HUES64 (cell line): ENCODE measurements at regions not wholly inside any gene's neighbourhood (a gene's known extent, or its start where the extent isn't known, plus 50 kb on each side); places are given as distances from the start of the nearest gene placed in this dataset.
"Not testable (repeated sequence)": the region's sequence is repeated elsewhere in the genome, so short reads cannot be mapped to it uniquely, and the experiment has no call there.

Source experiments
- H3K27ac ChIP-seq: 2 replicates; pipeline ENCODE4 v1.7.0; 2013; ENCODE audit warnings: low read depth, low read length, inconsistent platforms
- H3K27me3 ChIP-seq: 2 replicates; pipeline ENCODE4 v1.6.1; 2013; ENCODE audit warnings: mild to moderate bottlenecking, low read length; ENCODE audit not compliant: insufficient read depth
- H3K36me3 ChIP-seq: 2 replicates; pipeline ENCODE4 v1.6.1; 2013; ENCODE audit warnings: mild to moderate bottlenecking, low read length; ENCODE audit not compliant: insufficient read depth
- H3K4me1 ChIP-seq: 2 replicates; pipeline ENCODE4 v1.6.1; 2013; ENCODE audit warnings: mild to moderate bottlenecking, low read length, moderate library complexity; ENCODE audit not compliant: insufficient read depth
- H3K4me3 ChIP-seq: 2 replicates; pipeline ENCODE4 v1.5.1; 2013; ENCODE audit warnings: mild to moderate bottlenecking, low read length, moderate library complexity
- H3K9ac ChIP-seq: 2 replicates; pipeline ENCODE4 v1.6.1; 2013; ENCODE audit warnings: mild to moderate bottlenecking, low read depth, low read length
- H3K9me3 ChIP-seq: 2 replicates; pipeline ENCODE4 v1.6.1; 2013; ENCODE audit warnings: low read depth, low read length; ENCODE audit not compliant: insufficient read depth
- WGBS: fragments of 150-250, 120-280 bp; methylation state at CpG from one replicate; pipeline ENCODE4 v1.1.7; 2013; ENCODE audit warnings: missing lambda C conversion rate; 5-methylcytosine and 5-hydroxymethylcytosine counted together

DNA sequence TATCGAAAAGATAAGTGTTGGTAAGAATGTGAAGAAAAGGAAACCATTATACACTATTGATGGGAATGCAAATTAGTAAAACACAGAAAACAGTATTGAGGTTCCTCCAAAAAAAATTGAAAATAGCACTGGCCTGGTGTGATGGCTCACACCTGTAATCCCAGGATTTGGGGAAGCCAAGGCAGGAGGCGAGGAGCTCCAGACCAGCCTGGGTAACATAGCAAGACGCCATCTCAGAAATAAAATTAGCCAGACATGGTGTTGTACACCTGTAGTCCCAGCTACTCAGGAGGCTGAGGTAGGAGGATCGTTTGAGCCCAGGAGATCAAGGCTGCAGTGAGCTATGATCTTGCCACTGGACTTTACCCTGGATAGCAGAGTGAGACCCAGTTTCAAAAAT, 5303.4 kb upstream of the TPTE start:
- not testable (repeated sequence) for H3K4me3 ChIP-seq, H3K9ac ChIP-seq, H3K27ac ChIP-seq, H3K27me3 ChIP-seq, H3K36me3 ChIP-seq, H3K4me1 ChIP-seq
- peaks cover 59% of the 10 kb centered on the region for H3K9me3 ChIP-seq
- 63% methylated on average over 3 of the region's 4 CpGs for WGBS

DNA sequence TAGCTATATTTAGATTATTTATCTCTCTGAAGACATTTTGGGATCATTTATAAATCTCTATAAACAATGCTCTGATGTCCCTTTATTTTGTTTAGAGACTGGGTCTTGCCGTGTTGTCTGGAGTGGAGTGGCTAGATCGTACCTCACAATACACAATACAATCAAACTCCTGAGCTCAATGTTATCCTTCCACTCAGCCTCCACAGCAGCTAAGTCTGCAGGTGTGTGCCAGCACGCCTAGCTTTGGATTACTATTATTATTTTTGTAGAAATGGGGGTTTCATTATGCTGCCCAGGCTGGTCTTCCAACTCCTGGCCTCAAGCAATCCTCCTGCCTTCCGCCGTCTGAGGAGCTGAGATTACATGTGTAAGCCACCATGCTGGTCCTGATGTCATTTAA, 5301.4 kb upstream of the TPTE start:
- WGBS: 77% methylated on average over 3 of the region's 5 CpGs
- H3K4me1 ChIP-seq, H3K27ac ChIP-seq, H3K36me3 ChIP-seq, H3K9ac ChIP-seq, H3K27me3 ChIP-seq, H3K4me3 ChIP-seq: not testable (repeated sequence)
- H3K9me3 ChIP-seq: peaks cover 79% of the 10 kb centered on the region

DNA sequence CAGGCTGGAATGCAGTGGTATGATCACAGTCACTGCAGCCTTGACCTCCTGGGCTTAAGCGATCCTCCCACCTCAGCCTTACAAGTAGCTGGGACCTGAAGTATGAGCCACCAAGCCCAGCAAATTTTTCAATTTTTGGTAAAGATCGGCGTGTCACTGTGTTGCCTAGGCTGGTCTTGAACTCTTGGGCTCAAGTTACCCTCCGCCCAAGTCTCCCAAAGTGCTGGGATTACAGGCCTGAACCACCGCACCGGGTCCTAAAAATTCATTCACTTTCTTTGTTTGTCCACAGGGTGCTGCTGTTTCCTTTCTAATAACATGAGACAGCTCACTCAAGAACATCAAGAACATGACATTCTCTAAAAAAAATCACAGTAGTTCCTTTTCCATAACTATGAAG, 5300.9 kb upstream of the TPTE start:
- not testable (repeated sequence) for H3K4me1 ChIP-seq, H3K4me3 ChIP-seq, H3K27me3 ChIP-seq, H3K27ac ChIP-seq, H3K9ac ChIP-seq, H3K36me3 ChIP-seq
- 76% methylated on average over 6 of the region's 6 CpGs for WGBS
- H3K9me3 ChIP-seq: peaks cover 84% of the 10 kb centered on the region

DNA sequence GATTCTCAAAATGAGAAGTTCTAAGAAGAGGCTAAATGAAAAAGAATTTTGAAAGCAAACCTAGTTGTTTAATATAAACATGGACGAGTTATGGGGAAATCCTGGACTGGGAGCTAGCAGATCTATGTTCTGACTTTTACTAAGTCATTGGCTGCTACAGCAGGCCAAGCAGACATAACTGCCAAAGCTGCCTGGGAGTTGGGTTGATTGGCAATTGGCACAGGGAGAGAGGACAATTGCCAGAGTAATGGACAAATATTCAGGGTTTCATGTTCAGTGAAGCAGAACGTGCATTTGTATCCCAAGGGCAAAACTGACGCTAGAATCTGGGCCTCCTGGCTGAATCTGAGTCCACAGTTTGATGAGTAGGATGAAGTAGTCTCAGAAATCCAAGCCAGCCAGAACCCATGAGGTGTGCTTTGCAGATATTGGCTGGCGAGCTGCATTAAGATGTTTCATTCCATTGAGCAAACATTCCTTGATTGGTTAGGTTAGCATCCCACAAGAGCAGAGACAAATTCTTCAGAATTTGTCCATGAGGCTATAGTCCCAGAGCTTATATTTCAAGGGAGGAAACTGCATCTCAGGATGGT, 5299.8 kb upstream of the TPTE start:
- not testable (repeated sequence) for H3K27ac ChIP-seq, H3K4me1 ChIP-seq, H3K36me3 ChIP-seq, H3K9ac ChIP-seq, H3K4me3 ChIP-seq, H3K27me3 ChIP-seq
- 74% methylated on average over 3 of the region's 4 CpGs for WGBS
- peaks cover 91% of the 10 kb centered on the region for H3K9me3 ChIP-seq

DNA sequence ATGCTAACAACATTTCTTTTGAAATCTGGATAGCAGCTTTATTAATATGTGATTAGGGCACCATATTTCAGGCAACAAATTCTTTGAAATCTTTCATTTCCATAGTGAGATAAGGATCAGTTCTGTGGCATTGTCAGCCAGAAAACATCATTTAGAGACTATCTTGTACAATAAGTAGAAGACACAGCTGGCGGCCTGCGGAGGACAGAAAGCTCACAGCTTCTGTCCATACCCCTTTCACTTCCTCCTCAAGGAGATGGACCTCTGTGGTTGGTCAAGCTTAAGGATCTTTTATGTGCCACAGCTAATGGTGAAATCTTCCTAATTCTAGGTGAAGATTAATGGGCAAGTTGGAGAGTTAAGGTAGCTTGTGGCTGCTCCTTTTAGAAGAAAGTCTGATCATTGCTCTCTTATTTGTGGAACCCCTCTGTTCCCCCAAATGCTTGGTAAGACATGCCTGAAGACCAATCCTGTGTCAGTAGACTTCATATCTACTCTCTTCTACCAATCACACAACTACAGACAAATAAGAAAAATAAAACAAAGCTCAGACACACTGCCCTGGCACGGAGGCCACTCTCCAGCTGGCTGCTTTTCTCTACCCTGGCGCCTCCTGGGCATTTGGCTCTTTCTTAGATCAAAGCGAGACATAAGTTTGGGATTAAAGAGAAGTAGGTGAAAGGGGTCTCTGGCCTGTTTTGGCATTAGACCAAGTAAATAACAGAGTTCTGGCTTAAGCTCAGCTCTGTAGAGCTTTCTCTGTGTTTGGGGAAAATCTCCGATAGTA, 5298.2 kb upstream of the TPTE start:
- WGBS: 67% methylated on average over 5 of the region's 6 CpGs
- H3K4me1 ChIP-seq, H3K36me3 ChIP-seq, H3K9ac ChIP-seq, H3K27ac ChIP-seq, H3K4me3 ChIP-seq, H3K27me3 ChIP-seq: not testable (repeated sequence)
- H3K9me3 ChIP-seq: peaks cover 91% of the 10 kb centered on the region

DNA sequence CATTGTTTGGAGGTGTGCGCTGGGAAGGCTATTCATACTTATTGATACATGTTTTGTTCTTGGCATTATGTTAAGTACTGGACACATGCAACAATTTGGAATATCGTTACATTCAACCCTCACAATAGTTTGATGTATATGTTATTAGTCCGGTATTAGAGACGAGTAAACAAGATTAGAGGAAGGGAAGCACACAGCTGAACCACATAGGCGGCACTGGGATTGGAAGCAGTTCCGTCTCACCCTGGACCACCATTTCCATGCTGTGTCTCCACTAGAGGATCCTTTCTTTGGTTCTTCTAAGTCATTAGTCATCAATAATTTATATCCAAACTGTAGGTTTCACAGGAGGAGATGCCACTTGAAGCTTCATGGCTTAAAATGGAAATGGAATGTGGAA, 5297.2 kb upstream of the TPTE start:
- H3K27me3 ChIP-seq, H3K9ac ChIP-seq, H3K36me3 ChIP-seq, H3K4me3 ChIP-seq, H3K4me1 ChIP-seq, H3K27ac ChIP-seq: not testable (repeated sequence)
- 87% methylated on average over 4 of the region's 6 CpGs for WGBS
- peaks cover 91% of the 10 kb centered on the region for H3K9me3 ChIP-seq

DNA sequence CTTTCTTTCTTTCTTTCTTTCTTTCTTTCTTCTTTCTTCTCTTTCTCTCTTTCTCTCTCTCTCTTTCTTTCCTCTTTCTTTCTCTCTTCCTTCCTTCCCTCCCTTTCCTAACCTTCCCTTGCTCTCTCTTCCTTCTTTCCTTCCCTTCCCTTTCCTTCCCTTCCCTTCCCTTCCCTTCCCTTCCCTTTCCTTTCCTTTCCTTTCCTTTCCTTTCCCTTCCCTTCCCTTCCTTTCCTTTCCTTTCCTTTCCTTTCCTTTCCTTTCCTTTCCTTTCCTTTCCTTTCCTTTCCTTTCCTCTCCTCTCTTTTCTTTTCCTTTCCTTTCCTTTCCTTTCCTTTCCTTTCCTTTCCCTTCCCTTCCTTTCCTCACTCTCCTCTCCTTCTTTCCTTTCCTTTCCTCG, 5294.1 kb upstream of the TPTE start:
- WGBS: 0% methylated on average over 1 of the region's 1 CpG
- H3K9ac ChIP-seq, H3K4me1 ChIP-seq, H3K4me3 ChIP-seq, H3K27me3 ChIP-seq, H3K27ac ChIP-seq, H3K36me3 ChIP-seq: not testable (repeated sequence)
- H3K9me3 ChIP-seq: peaks cover 87% of the 10 kb centered on the region

DNA sequence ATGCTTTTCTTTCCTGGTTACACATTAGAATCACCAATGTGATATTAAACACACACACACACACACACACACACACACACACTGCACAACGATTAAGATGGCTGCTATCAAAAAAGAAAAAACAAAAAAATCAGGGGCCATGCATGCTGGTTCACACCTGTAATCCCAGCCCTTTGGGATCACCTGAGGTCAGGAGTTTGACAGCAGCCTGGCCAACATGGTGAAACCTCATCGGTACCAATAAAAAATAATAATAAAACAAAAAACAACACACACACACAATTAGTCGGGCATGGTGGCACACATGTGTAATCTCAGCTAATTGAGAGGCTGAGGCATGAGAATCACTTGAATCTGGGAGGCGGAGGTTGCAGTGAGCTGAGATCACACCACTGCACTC, 5290.8 kb upstream of the TPTE start:
- H3K27me3 ChIP-seq, H3K27ac ChIP-seq, H3K36me3 ChIP-seq, H3K4me3 ChIP-seq, H3K9ac ChIP-seq, H3K4me1 ChIP-seq: not testable (repeated sequence)
- peaks cover 88% of the 10 kb centered on the region for H3K9me3 ChIP-seq
- 91% methylated on average over 4 of the region's 4 CpGs for WGBS

DNA sequence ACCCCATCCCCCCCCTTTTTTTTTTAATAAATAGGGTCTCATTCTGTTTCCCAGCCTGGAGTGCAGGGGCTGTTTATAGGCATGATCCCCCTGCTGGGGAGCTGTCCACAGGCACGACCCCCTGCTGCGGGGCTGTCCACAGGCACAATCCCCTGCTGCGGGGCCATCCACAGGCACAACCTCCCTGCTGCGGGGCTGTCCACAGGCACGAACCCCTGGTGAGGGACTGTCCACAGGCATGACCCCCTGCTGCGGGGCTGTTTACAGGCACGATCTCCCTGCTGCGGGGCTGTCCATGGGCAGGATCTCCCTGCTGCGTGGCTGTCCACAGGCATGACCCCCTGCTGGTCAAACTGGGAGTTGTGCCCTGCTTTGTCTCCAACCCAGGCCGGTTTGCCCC, 5290.1 kb upstream of the TPTE start:
- not testable (repeated sequence) for H3K27me3 ChIP-seq, H3K4me3 ChIP-seq, H3K36me3 ChIP-seq, H3K27ac ChIP-seq, H3K4me1 ChIP-seq, H3K9ac ChIP-seq
- WGBS: 75% methylated on average over 10 of the region's 10 CpGs
- peaks cover 86% of the 10 kb centered on the region for H3K9me3 ChIP-seq

DNA sequence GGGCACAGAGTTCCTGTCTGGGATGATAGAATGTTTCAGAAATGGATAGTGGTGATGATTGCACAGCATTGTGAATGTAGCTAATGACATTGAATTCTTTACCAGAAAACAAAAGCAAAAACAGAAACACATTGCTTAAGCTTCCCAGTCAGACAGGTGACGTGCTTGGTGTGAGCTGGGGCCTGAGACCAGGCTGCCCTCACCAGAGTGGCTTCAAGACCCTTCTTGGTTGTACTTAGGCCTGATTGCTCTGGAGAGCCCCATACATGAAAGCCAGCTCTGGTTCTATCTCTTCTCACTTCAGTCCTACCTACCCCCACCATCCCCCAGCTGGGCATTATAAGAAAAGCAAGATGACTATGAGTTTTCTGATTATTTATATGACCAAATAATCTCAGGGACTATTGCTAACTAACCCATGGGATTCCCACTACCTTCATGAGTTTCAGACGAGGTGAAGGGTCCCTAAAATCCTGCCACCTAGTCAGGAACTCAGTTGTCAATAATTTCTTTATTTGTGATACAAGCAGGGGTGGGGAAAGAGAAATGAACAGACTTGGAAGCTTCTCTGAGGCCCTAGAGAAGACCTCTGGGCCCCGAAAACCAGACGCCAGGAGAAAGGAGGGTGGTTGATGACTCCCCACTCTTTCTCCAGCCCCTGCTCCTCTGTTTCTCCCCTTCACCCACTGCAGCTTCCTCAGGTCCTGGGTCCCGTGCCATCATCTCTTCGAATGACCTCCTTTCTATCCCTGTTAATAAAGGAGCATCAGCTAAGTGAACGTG, 5289.0 kb upstream of the TPTE start:
- H3K36me3 ChIP-seq, H3K9ac ChIP-seq, H3K27ac ChIP-seq, H3K27me3 ChIP-seq, H3K4me1 ChIP-seq, H3K4me3 ChIP-seq: not testable (repeated sequence)
- H3K9me3 ChIP-seq: peaks cover 85% of the 10 kb centered on the region
- WGBS: 89% methylated on average over 3 of the region's 7 CpGs

DNA sequence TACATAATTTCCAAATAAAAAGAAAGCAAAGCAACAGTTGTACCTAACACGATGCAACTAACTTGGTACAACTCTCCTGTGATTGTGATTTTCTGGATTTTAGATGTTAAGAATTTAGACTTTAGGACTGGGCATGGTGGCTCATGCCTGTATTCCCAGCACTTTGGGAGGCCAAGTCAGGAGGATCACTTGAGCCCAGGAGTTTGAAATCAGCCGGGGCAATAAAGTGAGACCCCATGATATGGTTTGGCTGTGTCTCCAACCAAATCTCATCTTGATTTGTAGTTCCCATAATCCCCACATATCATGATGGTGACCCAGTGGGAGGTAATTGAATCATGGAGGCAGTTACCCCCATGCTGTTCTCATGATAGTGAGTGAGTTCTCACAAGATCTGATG, 5285.6 kb upstream of the TPTE start:
- H3K36me3 ChIP-seq: not testable (repeated sequence)
- H3K9me3 ChIP-seq: peaks cover 84% of the 10 kb centered on the region
- WGBS: 74% methylated on average over 2 of the region's 2 CpGs

More for the DNA sequence above, 5285.6 kb upstream of the TPTE start:
- not testable (repeated sequence) for H3K9ac ChIP-seq, H3K27me3 ChIP-seq, H3K27ac ChIP-seq, H3K4me1 ChIP-seq
- 0 out of 2 replicates have a peak overlapping the region, but pooled peaks have one; percentile 13 for H3K4me3 ChIP-seq
